Neural progenitor cell (in vitro differentiated cells): ENCODE measurements at regions not wholly inside any gene's neighbourhood (a gene's known extent, or its start where the extent isn't known, plus 50 kb on each side); places are given as distances from the start of the nearest gene placed in this dataset.

Experiments
- CTCF ChIP-seq: fragments of 200-600 bp; sonication (generic); IDR thresholded peaks from 2 replicates; pipeline ENCODE4 v1.5.1; 2017; ENCODE audit warnings: antibody characterized with exemption, mild to moderate bottlenecking
- EZH2 ChIP-seq: fragments of 200-600 bp; sonication (generic); IDR thresholded peaks from 2 replicates; pipeline ENCODE4 v1.6.1; 2017; ENCODE audit warnings: antibody characterized with exemption, mild to moderate bottlenecking, moderate library complexity

GRCh38 chr4:184890499-184890898 lies 64.7 kb upstream of the ACSL1 start:
- no peak for TF ChIP-seq CTCF
- TF ChIP-seq EZH2: no peak
